ENCODE measurements at regions not wholly inside any gene's neighbourhood (a gene's known extent, or its start where the extent isn't known, plus 50 kb on each side); places are given as distances from the start of the nearest gene placed in this dataset.

DNA sequence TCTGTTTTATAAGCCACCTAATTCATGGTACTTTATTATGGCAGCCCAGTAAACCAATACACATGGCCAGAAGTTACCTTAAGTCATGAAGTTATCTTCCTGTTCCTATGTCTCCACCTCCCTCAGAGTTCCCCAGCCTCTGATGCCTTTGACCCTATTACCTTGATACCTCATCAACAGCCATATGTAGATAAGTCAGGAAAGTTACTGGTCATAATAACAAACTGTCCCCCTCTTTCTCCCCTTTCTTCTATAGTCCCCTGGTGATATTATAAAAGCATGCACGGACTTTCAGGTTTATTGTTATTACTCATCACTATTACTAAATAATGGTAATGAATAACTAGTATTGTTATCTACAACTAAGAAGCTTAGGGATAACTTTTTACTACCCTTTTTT, 168.9 kb upstream of the FER start:
- H4K20me1 ChIP-seq (ENCODE audit: control insufficient read depth, extremely low read depth, insufficient read depth, low read length): no peaks in the 10 kb centered on the region
- no peaks in the 10 kb centered on the region for H3K36me3 ChIP-seq (ENCODE audit: control insufficient read depth, insufficient read depth, low read length)
- H3K79me2 ChIP-seq (ENCODE audit: control insufficient read depth, insufficient read depth, low read length): no peaks in the 10 kb centered on the region
- H3K9ac ChIP-seq (ENCODE audit: insufficient read depth, low read length): no peak overlapping the region
- H3K9me3 ChIP-seq (ENCODE audit: control insufficient read depth, insufficient read depth, low read depth, low read length): no peaks in the 10 kb centered on the region
- no peak for DNase-seq (ENCODE audit: low read depth in 2 of 2)
- no peak overlapping the region for H3K27ac ChIP-seq (ENCODE audit: insufficient read depth, low read length)
- TF ChIP-seq EZH2 (IDR thresholded peaks at IDR 0.05; ENCODE audit: low read length, missing control alignments): no peak
- TF ChIP-seq, protein P1, sequence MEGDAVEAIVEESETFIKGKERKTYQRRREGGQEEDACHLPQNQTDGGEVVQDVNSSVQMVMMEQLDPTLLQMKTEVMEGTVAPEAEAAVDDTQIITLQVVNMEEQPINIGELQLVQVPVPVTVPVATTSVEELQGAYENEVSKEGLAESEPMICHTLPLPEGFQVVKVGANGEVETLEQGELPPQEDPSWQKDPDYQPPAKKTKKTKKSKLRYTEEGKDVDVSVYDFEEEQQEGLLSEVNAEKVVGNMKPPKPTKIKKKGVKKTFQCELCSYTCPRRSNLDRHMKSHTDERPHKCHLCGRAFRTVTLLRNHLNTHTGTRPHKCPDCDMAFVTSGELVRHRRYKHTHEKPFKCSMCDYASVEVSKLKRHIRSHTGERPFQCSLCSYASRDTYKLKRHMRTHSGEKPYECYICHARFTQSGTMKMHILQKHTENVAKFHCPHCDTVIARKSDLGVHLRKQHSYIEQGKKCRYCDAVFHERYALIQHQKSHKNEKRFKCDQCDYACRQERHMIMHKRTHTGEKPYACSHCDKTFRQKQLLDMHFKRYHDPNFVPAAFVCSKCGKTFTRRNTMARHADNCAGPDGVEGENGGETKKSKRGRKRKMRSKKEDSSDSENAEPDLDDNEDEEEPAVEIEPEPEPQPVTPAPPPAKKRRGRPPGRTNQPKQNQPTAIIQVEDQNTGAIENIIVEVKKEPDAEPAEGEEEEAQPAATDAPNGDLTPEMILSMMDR (conservative IDR thresholded peaks at IDR 0.05 in 1 of 2, IDR thresholded peaks at IDR 0.05 in 1 of 2; ENCODE audit: low read depth in 1 of 2, low read length in 2 of 2): no peak
- H3K4me2 ChIP-seq (ENCODE audit: extremely low read depth, insufficient read depth, low read length): no peak overlapping the region
- H3K4me3 ChIP-seq (replicated peaks in 1 of 4; ENCODE audit: control extremely low read depth in 1 of 4, insufficient read depth in 1 of 4, low read depth in 3 of 4, low read length in 4 of 4): no peak overlapping the region
- no peaks in the 10 kb centered on the region for H3K27me3 ChIP-seq (ENCODE audit: control insufficient read depth, insufficient read depth, low read length)
- H2AFZ ChIP-seq (ENCODE audit: low read length): no peak overlapping the region
- no peaks in the 10 kb centered on the region for H3K4me1 ChIP-seq (ENCODE audit: control insufficient read depth, extremely low read depth, insufficient read depth, low read length)

DNA sequence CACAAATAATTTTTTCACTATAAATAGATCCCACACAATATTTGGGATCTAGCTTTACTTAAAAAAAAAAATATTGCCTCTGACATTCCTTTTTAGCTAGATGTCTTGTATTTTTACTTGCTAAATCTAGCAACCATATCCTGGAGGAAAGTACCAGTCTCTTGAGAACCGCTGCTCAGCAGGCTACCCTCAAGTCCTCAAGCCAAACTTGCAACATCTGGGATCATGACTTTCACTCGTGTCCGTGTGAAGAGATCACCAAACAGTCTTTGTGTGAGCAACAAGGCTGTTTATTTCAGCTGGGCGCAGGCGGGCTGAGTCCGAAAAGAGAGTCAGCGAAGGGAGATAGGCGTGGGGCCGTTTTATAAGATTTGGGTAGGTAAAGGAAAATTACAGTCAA, 180.3 kb upstream of the FER start:
- Histone ChIP-seq H3K4me3 (replicated peaks in 1 of 4; ENCODE audit: control extremely low read depth in 1 of 4, insufficient read depth in 1 of 4, low read depth in 3 of 4, low read length in 4 of 4) (no peak overlapping the region), H3K9me3 (ENCODE audit: control insufficient read depth, insufficient read depth, low read depth, low read length) (no peaks in the 10 kb centered on the region)
- DNase-seq (ENCODE audit: low read depth in 2 of 2): no peak

DNA sequence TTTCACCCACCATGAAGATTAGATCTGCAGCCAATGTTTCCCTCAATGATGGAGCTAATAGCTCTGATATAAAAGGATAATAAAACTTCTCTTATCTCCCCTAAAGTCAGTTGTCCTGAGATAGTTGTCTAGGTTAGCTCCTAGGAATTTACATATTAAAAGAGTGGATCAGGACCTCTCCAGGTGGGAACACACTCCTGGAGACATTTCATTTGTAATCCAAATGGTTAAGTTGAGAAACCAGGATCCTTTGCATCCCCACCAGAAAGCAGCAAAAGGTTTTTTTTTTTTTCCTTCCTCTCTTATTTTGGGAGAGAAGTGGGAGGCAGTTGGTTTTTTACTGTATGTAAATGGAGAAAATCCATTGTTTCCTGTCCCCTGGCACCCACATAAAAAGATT, 182.5 kb upstream of the FBXL17 start:
- no peaks in the 10 kb centered on the region for H3K36me3 ChIP-seq (ENCODE audit: control insufficient read depth, insufficient read depth, low read length)
- no peak for TF ChIP-seq EZH2 (IDR thresholded peaks at IDR 0.05; ENCODE audit: low read length, missing control alignments)
- TF ChIP-seq, protein P1 (conservative IDR thresholded peaks at IDR 0.05 in 1 of 2, IDR thresholded peaks at IDR 0.05 in 1 of 2; ENCODE audit: low read depth in 1 of 2, low read length in 2 of 2): no peak
- no peaks in the 10 kb centered on the region for H4K20me1 ChIP-seq (ENCODE audit: control insufficient read depth, extremely low read depth, insufficient read depth, low read length)
- H3K4me1 ChIP-seq (ENCODE audit: control insufficient read depth, extremely low read depth, insufficient read depth, low read length): peaks cover 3% of the 10 kb centered on the region
- no peak overlapping the region for H3K4me2 ChIP-seq (ENCODE audit: extremely low read depth, insufficient read depth, low read length)
- H2AFZ ChIP-seq (ENCODE audit: low read length): no peak overlapping the region
- H3K4me3 ChIP-seq (replicated peaks in 1 of 4; ENCODE audit: control extremely low read depth in 1 of 4, insufficient read depth in 1 of 4, low read depth in 3 of 4, low read length in 4 of 4): no peak overlapping the region
- H3K9ac ChIP-seq (ENCODE audit: insufficient read depth, low read length): no peak overlapping the region
- H3K79me2 ChIP-seq (ENCODE audit: control insufficient read depth, insufficient read depth, low read length): no peaks in the 10 kb centered on the region
- H3K9me3 ChIP-seq (ENCODE audit: control insufficient read depth, insufficient read depth, low read depth, low read length): no peaks in the 10 kb centered on the region
- H3K27ac ChIP-seq (ENCODE audit: insufficient read depth, low read length): no peak overlapping the region
- H3K27me3 ChIP-seq (ENCODE audit: control insufficient read depth, insufficient read depth, low read length): no peaks in the 10 kb centered on the region
- DNase-seq (ENCODE audit: low read depth in 2 of 2): no peak

More for the DNA sequence above, 180.3 kb upstream of the FER start:
- H3K27ac ChIP-seq (ENCODE audit: insufficient read depth, low read length): no peak overlapping the region
- no peaks in the 10 kb centered on the region for H3K36me3 ChIP-seq (ENCODE audit: control insufficient read depth, insufficient read depth, low read length)
- no peak overlapping the region for H3K9ac ChIP-seq (ENCODE audit: insufficient read depth, low read length)
- H3K79me2 ChIP-seq (ENCODE audit: control insufficient read depth, insufficient read depth, low read length): no peaks in the 10 kb centered on the region
- no peak overlapping the region for H3K4me2 ChIP-seq (ENCODE audit: extremely low read depth, insufficient read depth, low read length)
- H3K27me3 ChIP-seq (ENCODE audit: control insufficient read depth, insufficient read depth, low read length): no peaks in the 10 kb centered on the region
- H2AFZ ChIP-seq (ENCODE audit: low read length): no peak overlapping the region
- TF ChIP-seq EZH2 (IDR thresholded peaks at IDR 0.05; ENCODE audit: low read length, missing control alignments): no peak
- TF ChIP-seq, protein P1 (conservative IDR thresholded peaks at IDR 0.05 in 1 of 2, IDR thresholded peaks at IDR 0.05 in 1 of 2; ENCODE audit: low read depth in 1 of 2, low read length in 2 of 2): no peak
- H4K20me1 ChIP-seq (ENCODE audit: control insufficient read depth, extremely low read depth, insufficient read depth, low read length): no peaks in the 10 kb centered on the region
- H3K4me1 ChIP-seq (ENCODE audit: control insufficient read depth, extremely low read depth, insufficient read depth, low read length): no peaks in the 10 kb centered on the region

All from fibroblast of lung (primary cell).